ENCODE measurements at regions not wholly inside any gene's neighbourhood (a gene's known extent, or its start where the extent isn't known, plus 50 kb on each side); places are given as distances from the start of the nearest gene placed in this dataset.

- Histone ChIP-seq H3K27me3 (ENCODE audit: control insufficient read depth, extremely low read depth, insufficient read depth, low read length) (no peaks in the 10 kb centered on the region), H2AFZ (ENCODE audit: control insufficient read depth, low read length) (no peak overlapping the region), H3K79me2 (ENCODE audit: control insufficient read depth, insufficient read depth, low read length) (no peaks in the 10 kb centered on the region), H4K20me1 (ENCODE audit: control insufficient read depth, extremely low read depth, insufficient read depth, low read length) (no peaks in the 10 kb centered on the region), H3K4me1 (ENCODE audit: control insufficient read depth, extremely low read depth, insufficient read depth, low read length) (no peaks in the 10 kb centered on the region), H3K36me3 (ENCODE audit: control insufficient read depth in 2 of 2, extremely low read depth in 1 of 2, insufficient read depth in 2 of 2, low read length in 2 of 2) (no peaks in the 10 kb centered on the region), H3K9me3 (ENCODE audit: control insufficient read depth, low read depth, low read length) (no peaks in the 10 kb centered on the region), H3K4me3 (ENCODE audit: control insufficient read depth in 2 of 3, extremely low read depth in 1 of 3, insufficient read depth in 2 of 3, low read depth in 1 of 3, low read length in 3 of 3) (no peak overlapping the region), H3K4me2 (ENCODE audit: control insufficient read depth, extremely low read depth, insufficient read depth, low read depth, low read length) (no peak overlapping the region), H3K27ac (ENCODE audit: control insufficient read depth, insufficient read depth, low read length) (no peak overlapping the region), H3K9me1 (ENCODE audit: control insufficient read depth, extremely low read depth, insufficient read depth, low read length) (no peaks in the 10 kb centered on the region), H3K9ac (ENCODE audit: control insufficient read depth, extremely low read depth, insufficient read depth, low read length) (no peak overlapping the region)
- dilution Hi-C loops (cut with MboI; ENCODE audit: extremely low pct_ligation_motif_present, low sequenced_read_pairs): no loop called here
- no peak for DNase-seq (ENCODE audit: low read depth, low spot score)
- TF ChIP-seq EZH2 (IDR thresholded peaks at IDR 0.05; ENCODE audit: low read length) (no peak), CTCF (optimal IDR thresholded peaks at IDR 0.05 in 1 of 3, IDR thresholded peaks at IDR 0.05 in 1 of 3, conservative IDR thresholded peaks at IDR 0.05 in 1 of 3; ENCODE audit: extremely low read depth in 1 of 3, insufficient read depth in 2 of 3, low read length in 3 of 3) (no peak)
- FAIRE-seq: no peak
Measured at GRCh38 chr1:191585095-191585494, 573.2 kb upstream of the RGS18 start.

GRCh38 chr1:191588905-191589304, 569.4 kb upstream of the RGS18 start:
- Histone ChIP-seq H3K4me2 (ENCODE audit: control insufficient read depth, extremely low read depth, insufficient read depth, low read depth, low read length) (no peak overlapping the region), H3K36me3 (ENCODE audit: control insufficient read depth in 2 of 2, extremely low read depth in 1 of 2, insufficient read depth in 2 of 2, low read length in 2 of 2) (no peaks in the 10 kb centered on the region), H4K20me1 (ENCODE audit: control insufficient read depth, extremely low read depth, insufficient read depth, low read length) (no peaks in the 10 kb centered on the region), H3K9ac (ENCODE audit: control insufficient read depth, extremely low read depth, insufficient read depth, low read length) (no peak overlapping the region), H3K4me1 (ENCODE audit: control insufficient read depth, extremely low read depth, insufficient read depth, low read length) (no peaks in the 10 kb centered on the region), H2AFZ (ENCODE audit: control insufficient read depth, low read length) (no peak overlapping the region), H3K9me1 (ENCODE audit: control insufficient read depth, extremely low read depth, insufficient read depth, low read length) (no peaks in the 10 kb centered on the region), H3K4me3 (ENCODE audit: control insufficient read depth in 2 of 3, extremely low read depth in 1 of 3, insufficient read depth in 2 of 3, low read depth in 1 of 3, low read length in 3 of 3) (no peak overlapping the region), H3K27me3 (ENCODE audit: control insufficient read depth, extremely low read depth, insufficient read depth, low read length) (no peaks in the 10 kb centered on the region), H3K9me3 (ENCODE audit: control insufficient read depth, low read depth, low read length) (no peaks in the 10 kb centered on the region), H3K27ac (ENCODE audit: control insufficient read depth, insufficient read depth, low read length) (no peak overlapping the region), H3K79me2 (ENCODE audit: control insufficient read depth, insufficient read depth, low read length) (no peaks in the 10 kb centered on the region)
- DNase-seq (ENCODE audit: low read depth, low spot score) (no peak), FAIRE-seq (no peak)
- TF ChIP-seq EZH2 (IDR thresholded peaks at IDR 0.05; ENCODE audit: low read length) (no peak), CTCF (optimal IDR thresholded peaks at IDR 0.05 in 1 of 3, IDR thresholded peaks at IDR 0.05 in 1 of 3, conservative IDR thresholded peaks at IDR 0.05 in 1 of 3; ENCODE audit: extremely low read depth in 1 of 3, insufficient read depth in 2 of 3, low read length in 3 of 3) (no peak)
- dilution Hi-C loops (cut with MboI; ENCODE audit: extremely low pct_ligation_motif_present, low sequenced_read_pairs): no loop called here

Data from keratinocyte (primary cell).